NCI-H1105 treated with DMSO at 0.1 percent for 48 hours (cell line): ENCODE measurements at regions not wholly inside any gene's neighbourhood (a gene's known extent, or its start where the extent isn't known, plus 50 kb on each side); places are given as distances from the start of the nearest gene placed in this dataset.

ENCODE experiments used
- DNase-seq: peaks from one replicate; lab custom pipeline; 2025; lab: John Stamatoyannopoulos, UW

DNA sequence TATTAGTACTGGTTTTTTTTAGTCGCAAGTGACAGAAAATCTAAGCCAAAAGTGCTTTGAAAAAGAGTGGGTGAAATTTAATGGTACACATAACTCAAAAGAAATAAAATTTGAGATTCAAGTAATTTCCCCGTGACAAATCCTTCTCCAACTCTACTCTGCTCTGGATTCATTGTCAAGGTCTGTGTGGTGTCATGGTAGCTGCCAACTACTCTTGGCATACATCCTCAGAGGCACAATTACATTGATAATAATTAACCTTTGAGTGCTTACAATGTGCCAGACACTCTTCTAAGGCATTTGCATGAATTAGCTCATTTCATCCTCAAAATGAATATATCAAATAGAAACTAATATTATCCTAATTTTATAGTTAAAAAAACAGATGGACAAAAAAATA, 1153.9 kb upstream of the NCAM2 start:
- DNase-seq = peak; percentile 14

DNA sequence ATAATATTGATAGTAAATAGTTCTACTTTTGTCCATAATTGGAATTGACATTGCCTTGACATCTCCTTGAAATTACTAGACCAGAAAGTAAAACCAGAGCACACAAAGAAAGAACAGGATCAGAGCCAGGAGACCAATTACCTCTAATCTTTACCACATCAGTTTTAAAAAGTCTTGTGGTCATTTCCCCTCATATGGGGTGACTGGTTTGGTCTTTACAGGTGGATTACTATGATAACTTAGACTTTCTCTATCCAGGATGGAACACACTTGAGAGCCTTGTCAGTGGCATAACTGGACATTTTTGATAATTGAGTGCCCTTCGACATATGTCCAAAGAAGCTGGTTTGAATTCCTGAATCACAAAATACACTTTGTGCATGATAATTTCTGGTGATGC, 1148.1 kb upstream of the NCAM2 start:
- no peak for DNase-seq

DNA sequence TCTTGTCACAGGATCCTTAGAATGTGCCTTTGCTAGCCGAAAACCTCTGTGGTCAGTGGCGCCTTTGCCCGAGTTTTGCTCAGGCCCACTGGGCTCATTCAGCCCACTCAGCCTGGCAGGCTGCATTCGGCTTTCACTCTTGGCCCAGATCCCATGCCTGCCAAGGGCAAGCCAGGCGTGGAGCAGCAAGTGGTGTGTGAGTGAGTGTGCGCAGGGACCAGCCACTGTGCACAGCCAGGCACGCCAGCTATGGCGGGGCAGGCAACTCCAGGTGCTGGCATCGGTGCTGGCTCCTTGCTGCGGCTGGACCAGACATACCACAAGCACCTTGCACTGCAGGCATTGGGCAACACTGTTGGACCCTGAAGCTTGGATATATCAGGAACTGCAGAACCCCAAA, 1145.1 kb upstream of the NCAM2 start:
- DNase-seq = no peak

DNA sequence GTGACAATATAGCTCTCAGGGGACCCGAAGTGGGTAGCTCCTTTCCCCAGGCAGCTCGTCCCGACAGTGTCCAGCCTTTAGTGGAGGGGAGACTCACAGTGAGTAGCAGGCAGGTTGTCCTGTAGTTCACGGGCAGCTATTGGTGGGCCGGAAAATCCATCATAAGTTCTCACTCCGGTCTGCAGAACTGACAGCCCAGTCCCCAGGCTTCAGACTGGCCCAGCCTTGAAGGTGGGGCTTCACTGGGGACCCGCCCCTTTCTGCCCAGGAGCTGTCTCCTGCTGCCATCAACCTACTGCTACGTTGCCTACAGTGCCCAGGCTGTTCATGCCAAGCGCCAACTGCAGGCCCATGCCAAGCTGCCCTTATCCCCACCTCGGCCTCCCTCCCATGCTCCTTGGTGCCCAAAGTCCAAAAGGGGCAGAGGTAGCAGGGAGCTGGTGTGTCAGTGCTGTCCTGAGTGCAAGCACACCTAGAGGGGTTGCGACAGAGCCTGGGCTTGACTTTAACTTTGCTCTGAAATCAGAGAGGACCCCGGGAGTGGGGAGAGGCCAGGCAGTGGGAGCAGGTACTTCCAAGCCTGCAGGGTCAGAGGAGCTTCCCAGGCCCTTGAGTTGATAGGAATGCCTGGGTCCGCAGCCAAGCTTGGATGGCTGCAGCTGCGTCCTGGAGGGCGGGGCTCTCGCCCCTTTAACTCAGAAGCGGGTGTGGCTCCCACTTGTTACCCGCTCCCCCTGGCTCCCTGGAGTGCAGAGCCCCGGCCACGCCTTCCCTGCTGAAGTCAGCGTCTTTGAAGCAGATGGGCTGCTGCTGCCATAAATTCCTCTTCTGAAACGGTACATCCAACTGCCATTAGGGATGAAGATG, 1144.3 kb upstream of the NCAM2 start:
- peak; percentile 69 for DNase-seq

DNA sequence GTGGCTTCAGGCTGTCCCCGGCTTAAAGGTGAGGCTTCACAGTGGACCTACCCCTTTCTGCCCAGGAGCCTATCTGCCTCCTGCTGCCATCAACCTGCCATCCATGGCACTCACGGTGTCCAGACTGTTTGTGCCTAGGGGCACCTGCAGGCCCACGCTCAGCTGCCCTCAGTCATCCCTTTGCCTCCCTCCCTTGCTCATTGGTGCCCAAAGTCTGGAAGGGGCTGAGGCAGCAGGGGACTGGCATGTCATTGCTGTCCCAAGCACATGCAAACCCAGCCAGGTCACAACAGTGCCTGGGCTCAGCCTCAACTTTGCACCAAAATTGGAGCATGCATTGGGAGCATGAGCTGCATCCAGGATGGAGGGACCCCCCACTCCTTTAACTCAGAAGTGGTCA, 1142.7 kb upstream of the NCAM2 start:
- DNase-seq = no peak

DNA sequence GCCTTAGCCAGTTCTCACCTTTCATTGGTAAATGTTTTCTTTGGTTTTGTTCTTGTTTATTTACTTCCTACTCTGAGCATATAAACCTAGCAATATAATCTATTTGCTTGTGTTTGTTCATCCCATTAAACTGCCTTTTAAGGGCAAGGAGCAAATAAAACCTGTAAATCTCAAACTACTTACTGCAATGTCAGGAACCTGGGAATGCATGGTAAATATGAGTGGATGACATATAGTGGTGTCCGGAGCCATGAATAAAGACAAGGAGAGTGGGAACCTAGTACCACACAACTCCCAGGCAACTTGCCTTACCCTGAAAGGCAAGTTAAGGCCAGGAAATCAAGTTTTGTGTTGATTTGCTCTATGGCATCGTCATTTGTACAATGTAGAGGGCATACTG, 1133.7 kb upstream of the NCAM2 start:
- no peak for DNase-seq

DNA sequence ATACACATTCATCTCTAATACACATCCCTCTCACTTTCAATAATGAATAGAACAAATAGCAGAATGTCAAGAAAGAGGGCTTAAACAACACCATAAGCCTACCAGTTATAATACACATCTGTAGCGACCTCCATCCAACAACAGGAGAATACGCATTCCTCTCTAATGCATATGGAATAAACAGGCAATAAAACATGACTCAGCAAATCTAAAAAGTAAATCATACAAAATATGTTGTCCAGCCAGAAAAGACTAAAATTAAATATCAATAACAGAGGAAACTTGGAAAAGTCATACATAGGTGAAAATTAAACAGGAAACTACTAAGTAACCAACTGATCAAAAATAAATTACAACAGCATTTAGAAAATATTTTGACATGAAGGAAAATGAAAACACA, 1127.5 kb upstream of the NCAM2 start:
- no peak for DNase-seq

DNA sequence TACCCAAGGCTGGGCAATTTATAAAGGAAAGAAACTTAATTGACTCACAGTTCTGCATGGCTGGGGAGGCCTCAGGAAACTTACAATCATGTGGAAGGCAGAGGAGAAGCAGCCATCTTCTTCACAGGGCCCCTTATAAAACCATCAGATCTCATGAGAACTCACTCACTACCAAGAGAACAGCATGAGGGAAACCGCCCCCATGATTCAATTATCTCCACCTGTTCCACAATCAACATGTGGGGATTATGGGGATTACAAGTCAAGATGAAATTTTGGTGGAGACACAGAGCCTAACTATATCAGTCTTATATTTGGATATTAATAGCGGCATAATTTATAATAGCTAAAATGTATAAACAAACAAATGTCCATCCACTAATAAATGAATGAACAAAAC, 1123.7 kb upstream of the NCAM2 start:
- no peak for DNase-seq

DNA sequence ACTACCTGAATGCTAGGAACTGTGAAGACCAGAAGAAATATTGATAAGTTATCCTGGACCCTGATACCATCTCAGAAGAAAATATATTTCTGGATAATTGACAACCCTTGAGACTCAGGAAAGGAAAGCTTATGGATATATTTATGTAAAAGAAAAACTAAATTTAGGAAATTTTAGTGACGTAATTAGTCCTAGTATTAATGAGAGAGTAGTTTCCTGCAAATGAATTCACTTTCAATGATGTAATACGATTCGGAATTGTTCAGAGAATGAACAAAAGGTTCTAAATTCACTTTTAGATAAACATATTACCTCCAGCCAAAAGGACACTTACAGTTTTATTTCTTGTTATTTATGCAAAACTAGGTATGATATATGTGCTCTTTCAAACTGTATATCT, 1120.1 kb upstream of the NCAM2 start:
- DNase-seq = no peak

DNA sequence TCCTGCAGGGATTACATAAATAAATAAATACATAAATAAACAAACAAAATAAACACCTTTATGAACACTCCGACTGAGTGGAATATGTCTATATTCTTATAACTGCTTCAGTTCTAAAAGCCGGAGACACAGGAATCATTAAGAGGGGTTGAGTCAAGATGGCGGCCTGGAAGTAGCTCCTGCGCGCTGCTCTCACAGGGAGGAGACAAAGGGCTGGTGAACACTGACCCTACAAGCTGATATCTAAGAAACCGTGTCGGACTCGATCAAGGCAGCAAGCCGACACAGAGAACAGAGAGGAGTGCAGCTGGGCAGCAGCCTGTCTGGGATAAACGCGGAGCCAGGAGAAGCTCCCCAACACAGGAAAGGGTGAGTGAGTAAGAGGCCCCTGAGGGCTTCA, 1098.6 kb upstream of the NCAM2 start:
- DNase-seq = peak; percentile 68

DNA sequence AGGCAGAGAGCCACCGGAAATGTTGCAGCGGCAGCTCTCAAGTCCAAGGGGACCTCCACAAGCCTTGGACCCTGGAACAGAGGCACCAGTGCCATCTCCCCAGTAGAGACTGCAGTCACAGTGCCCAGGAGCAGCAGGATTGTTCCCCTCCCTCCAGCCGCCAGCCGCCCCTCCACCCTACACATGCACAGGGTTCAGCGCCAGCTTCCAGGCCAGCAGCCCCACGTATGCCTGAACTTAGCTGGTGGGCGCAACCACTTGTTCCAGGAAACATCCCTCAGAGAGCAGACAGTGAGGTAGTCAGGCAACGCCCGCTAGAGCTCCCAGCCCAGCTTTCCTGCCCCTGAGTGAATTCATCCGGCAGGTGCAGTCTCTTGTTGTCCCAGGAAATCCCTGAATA, 1098.1 kb upstream of the NCAM2 start:
- peak; percentile 79 for DNase-seq

DNA sequence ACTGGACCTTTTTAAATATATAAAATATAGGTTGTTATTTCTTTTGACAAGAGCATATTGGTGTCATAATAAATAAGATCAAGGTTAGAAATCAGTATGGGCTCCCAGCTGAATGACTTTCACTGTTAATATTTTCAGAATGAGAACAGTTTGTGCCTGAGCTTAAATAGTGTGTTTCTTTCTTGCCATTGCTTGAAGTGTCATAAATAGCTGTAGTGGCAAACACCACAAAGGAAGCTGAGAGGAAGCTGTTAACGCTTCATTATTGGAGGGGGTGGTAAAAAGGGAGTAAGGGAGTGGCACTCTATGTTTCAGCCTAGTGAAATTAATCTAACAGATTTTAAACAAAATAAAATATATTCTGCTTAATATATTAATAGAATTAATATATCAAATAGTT, 1089.8 kb upstream of the NCAM2 start:
- no peak for DNase-seq

DNA sequence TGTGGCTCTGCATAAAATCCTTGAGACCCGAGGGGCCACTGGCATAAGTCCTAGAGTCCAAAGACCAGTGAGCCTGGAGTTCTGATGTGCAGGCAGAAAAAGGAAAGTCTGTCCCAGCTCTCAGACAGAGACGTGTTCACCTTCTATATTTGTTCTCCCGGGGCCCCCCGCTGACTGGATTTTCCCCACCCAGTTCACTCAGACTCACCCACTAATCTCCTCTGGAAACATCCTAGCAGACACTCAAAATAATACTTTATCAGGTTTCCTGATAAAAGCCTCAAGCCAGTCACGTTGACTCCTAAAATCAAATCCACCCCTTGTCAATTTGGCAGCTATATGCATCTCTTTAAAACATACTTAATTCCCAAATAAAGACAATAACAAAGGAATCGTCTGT, 1084.2 kb upstream of the NCAM2 start:
- DNase-seq = no peak

DNA sequence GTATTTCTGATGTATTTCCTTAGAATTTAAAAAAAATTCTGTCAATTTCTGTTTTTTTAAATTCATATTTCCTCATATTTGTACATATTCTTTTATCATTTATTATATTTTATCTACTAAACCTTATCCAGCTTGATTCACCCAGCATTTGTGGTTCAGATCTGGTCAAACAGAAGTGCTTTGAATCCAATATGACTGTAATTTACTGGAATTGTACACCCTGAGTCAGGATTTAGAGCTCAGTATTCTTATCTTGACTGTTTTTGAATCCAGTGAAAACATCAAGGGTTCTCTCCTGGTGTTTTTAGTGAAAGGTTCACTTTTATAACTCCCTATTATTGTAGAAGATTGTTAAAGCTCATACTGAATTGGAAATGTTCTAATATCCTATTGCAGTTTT, 1077.0 kb upstream of the NCAM2 start:
- no peak for DNase-seq

DNA sequence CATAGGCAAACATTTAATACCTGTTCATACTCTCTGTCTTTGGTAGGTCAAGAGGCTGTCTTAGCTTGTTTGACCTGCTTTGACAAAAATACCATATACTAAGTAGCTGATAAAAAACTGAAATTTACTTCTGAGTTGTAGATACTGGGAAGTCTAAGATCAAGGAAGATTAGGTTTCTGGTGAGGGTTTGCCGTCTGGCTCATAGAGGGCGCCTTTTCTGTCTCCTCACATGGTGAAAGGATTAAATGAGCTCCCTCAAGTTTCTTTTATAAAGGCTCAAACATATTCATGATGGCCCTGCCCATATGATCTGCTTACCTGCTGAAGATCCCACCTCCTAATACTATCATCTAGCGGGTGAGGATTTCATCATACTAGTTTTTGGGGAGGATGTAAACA, 1076.1 kb upstream of the NCAM2 start:
- no peak for DNase-seq

DNA sequence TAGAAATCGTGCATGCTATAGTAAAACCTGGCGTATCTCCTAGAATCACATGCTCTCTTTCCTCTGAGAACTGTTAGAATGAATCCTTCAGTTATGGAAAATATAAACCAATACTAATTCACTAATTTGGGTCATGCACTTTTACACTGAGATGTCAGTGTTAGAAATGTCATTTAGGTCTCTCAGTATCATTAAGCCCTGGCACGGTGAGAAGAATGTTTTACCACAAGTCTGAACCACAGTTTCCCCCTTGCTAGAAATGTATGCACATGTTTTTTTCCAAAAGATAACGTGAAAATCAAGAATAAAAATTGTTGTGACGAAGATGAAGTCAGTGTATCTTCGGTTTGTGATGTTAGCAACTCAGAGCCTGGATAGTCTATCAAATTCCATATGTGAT, 1062.7 kb upstream of the NCAM2 start:
- no peak for DNase-seq

DNA sequence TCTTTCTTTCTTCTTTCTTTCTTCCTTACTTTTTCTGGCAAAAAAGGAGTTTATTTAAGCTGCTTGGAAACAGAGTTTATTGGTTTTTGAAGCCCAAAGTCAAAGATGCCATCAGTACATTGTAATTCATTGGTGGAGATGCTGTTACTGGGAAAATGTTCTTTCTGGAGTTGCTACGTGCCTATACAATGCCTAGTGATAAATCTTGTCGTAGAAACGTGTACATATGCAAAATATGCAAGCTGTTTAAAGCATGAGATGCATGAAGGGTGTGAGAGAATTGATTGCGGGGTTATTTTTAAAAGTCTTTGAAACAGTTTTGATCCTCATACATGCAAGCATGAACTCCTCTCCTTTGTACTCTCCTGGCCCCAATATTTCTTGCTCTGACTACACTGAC, 1060.6 kb upstream of the NCAM2 start:
- DNase-seq = no peak

DNA sequence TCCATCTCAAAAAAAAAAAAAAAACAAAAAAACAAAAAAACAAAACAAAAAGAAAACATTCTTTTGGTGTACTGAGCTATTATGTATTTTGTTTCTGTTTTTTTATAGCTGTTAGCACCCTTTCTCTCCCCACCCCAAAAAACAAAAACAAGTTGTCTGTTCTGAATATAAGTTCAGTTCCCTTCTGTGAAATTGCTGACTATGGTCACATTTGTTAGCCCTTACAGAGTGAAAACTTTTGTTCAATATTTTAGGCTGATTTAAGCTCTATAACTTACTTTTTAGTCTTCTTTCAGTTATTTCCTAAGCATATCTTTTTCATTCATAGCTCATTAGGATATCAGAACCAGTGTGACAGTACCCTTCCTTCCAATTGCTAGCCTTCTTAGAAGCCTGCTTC, 1056.6 kb upstream of the NCAM2 start:
- no peak for DNase-seq

DNA sequence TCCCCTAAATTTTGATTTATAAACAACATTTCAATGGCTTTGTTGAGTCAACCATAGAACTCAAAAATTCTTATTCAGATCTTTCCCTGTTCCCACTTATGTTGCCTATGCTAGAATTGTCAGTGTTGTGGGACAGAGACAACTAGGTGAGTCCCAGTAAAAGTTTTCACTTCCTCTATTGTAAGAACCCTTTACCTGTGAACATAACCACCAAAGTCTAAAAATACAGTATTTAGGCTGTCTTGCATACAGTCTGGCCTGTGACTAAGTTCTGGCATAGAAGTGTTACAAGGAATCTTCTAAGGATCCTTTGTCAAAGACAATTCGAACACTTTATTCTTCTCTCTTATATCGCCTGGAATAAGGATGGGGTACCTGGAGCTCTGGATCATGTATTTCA, 1047.9 kb upstream of the NCAM2 start:
- no peak for DNase-seq

DNA sequence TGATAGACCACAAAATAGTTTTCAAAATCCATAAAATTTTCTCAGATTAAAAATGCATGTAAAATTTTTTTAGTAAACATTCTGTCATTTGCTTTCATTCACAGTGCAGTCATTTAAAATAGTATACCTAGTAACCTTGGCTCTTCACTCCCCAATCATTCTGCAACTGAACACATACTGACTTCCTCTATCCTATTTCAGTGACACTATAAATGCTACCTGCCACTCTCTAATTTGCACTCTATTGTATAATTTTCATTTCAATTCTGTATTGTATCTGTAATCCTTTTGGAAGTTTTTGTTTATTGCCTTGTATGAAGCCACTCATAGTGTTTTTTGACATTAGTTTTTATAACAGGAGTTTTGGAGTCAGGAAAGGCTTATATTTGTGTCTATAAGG, 1029.1 kb upstream of the NCAM2 start:
- DNase-seq = no peak

DNA sequence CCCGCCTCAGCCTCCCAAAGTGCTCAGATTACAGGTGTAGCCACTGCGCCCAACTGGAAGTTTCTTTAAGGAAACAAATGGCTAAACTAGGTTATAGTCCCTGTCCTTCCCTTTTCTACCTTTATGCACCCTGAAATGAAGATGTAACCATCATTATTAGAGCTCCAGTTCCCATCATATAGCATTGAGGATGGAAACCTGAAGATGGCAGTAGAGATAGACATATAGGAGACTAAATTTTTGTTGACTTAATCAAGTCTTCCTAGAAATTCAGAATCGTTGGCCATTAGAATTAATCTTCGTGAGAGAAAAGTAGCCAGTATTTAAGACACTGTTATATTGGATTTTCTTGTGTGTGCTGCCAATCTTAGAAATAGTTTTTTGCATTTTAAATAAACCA, 1016.3 kb upstream of the NCAM2 start:
- no peak for DNase-seq

DNA sequence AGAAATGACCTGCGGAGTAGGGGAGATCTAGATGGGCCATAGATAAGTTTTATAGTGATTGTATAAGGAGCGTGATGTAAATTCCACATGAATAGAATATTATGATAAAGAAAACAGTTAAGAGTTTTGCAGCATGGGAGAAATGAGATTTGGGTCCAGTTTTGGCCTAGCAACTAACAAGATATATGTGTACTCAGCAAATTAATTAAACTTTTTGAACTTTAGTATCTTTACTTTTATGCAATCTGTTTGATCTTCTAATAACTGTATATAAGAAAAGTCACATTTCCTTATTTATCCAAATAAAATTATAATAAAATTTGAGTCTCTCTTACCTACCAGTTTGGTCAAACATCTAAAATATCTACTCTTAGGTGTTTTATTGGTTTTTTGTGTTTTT, 1011.8 kb upstream of the NCAM2 start:
- DNase-seq = no peak

DNA sequence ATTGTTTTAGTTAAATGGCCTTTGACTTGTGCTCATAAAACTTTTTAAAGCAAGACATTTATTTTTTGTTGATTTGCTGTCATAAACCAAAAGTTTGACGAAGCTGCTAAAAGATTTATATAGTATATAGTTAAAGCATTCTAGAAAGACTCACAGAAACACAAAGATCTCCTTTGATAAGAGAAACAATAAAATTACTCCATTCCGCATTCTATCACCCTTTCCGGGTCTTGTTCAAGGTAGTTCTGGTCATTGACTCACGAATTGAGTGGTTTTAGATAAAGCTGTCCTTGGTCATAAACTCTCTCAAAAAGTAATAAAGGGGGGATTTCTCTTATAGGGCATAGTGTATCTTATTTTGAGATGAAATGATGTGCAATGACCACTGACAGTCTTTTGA, 1010.5 kb upstream of the NCAM2 start:
- DNase-seq = no peak

DNA sequence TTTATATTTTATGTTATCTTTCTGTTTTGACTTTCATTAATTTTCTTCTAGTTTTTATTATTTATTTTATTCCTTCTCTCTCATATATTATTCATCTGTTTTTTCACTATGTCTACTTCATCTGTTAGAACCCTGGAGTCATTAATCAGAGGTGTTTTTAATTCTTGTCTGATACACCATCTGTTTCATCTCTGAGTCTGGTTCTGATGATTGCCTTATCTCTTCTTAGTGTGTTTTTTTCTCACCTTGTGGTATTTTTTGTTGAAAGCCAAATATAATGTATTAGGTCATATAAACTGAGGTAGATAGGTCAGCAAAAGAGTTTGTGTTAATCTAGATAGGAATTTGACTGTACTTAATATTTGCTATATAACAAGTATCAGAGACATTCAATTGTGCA, 1005.7 kb upstream of the NCAM2 start:
- DNase-seq = no peak
